CD4-positive, alpha-beta T cell treated with Interferon alpha-2 for 1 hour (primary cell): ENCODE measurements at regions not wholly inside any gene's neighbourhood (a gene's known extent, or its start where the extent isn't known, plus 50 kb on each side); places are given as distances from the start of the nearest gene placed in this dataset.

Experiments used
- DNase-seq, 2 donors: peaks; one replicate each; pipeline ENCODE4 v3.0.0-alpha.2; 2020 to 2022

DNA sequence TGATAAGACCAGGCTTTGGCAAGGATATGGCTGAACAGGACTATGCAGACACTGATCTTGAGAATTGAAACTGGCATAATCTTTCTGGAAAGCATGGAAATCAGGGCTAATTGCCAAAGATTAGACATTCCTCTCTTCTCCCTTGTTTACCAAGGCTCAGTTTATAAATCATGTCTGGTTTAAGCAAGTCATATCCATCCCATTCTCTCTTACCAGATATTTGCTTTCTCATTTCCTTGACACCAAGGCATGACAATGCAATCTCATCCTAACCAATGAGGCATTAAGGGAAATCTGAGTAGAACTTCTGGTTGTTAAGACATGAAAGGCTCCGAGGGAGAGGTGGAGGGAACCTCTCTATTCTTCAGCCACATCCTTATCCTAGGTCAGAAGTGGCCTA is 110.3 kb upstream of the CEP85L start:
- no peak for DNase-seq

DNA sequence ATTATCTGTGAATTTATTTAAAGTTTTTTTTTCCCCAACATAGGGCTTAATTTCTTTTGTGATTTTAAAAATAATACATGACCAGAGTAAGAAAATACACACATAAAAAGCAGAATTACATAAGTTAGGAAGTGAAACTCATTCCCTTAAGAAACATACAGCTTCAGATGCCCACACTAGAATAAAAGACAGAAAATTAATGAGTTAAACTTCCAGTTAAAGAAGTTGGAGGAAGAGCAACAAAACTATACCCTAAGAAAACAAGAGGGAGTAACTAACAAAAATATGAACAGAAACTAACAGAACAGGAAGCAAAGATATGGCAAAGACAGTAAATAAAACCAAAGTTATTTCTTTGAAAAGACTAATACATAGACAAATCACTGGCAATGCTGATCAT is 107.6 kb upstream of the CEP85L start:
- no peak for DNase-seq

DNA sequence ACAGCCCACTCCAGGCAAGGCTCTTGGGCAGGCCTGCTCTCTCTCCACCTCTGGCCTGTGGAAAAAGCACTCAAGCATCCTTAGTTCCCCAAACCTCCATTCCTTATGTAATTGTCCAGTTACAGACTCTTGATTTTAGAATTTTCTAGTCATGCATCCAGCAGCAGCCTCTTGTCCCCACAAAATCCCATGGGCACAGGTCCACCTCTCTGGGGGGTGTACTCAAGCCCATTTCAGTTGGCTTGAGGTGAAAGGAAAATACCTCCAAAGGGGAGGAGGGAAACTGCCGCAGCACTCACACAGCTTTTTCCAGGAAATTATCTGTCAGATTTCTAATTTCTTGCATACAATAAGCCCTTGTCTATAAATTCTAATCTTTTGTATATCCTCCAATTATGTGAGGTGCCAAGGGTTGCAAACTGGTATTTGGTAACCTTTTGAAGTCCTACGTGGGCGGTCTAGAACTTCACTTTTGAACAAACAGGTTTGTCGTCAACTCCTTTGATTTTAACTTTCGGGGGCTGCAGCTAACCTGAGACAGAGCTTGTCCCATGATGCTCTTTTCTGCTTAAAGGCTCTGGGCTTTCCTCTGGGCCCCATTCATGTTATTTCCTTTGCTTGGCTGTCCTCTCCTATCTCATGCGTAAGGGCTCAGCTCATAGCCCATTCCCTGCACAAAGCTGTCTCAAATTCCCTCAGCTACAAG is 104.7 kb upstream of the CEP85L start:
- DNase-seq = peak in 1 of 2 donors; percentile 5

- no peak for DNase-seq
Observed at GRCh38 chr6:118752803-118753202, 101.4 kb upstream of the CEP85L start.

DNA sequence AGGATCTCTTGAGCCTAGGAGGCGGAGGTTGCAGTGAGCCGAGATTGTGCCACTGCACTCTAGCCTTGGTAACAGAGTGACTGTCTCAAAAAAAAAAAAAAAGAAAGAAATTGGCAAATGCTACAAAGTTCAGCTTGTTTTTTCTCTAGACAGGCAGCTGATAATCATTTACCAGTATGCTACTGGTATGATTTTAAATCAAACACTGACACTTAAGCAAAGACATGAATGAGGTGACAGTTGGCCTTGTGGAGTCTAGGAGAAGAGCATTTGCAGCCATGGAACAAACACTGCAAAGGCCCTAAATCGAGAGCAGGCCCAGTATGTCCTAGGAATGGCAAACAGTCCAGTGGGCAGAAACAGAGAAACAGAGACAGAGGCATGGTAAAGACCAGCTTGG is 99.7 kb upstream of the CEP85L start:
- DNase-seq = no peak

DNA sequence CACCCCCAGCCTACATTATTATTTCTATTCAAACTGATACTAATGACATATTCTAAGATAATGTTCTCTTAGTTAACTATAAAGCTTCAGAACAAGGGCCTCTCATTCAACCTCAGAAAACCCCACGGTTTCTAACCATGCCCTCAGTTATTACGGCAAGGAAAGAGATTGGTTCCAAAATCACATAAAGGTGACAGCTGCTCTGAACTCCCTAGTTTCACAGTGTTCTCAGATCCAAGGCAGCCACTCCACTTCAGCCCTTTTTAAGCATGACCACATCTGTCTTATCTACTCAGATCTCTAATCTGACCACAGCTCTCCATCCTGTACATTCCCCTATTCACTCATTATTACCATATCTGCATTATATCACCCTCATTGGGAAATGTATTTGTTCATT is 98.8 kb upstream of the CEP85L start:
- no peak for DNase-seq

DNA sequence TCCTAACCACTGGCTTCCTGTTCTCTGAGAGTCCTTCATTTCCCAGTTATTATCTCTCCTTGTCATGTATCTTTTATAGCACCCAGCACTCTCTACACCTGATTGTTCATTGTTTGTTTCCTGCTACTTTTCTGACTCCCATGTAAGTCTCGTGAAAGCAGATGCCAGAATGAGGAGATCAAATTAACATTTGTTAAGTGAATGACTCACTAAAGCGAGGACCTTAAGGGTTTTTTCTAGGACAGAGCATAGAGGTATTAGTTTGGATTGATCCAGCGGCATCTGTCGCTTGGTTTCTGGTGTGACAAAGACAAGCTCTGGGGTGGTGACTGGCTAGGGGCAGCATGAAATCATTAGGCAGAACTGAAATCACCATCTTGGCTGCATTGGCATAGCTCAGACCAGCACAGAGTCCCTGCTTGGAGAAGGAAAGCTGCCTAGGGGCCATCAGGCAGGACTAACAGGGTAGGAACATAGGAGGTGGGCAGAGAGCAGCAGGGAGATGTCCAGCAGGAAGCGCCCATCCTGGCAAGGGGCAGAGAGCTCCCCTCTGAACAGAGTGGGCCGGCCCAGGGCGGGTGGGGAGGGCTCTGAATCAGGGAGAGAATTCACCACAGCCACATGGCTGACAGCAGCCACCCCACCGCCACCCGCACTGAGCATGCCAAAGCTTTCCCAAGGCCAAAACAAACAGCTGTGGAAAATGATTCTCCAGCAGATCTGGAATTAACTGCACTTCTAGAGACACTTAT is 97.1 kb upstream of the CEP85L start:
- no peak for DNase-seq

- no peak for DNase-seq
Observed at GRCh38 chr6:118746825-118747174, 95.4 kb upstream of the CEP85L start.

GRCh38 chr6:118746145-118746824 is 94.9 kb upstream of the CEP85L start:
- DNase-seq = peak in 1 of 2 donors; percentile 22

- no peak for DNase-seq
Observed at GRCh38 chr6:118745156-118745555, 93.8 kb upstream of the CEP85L start.

DNA sequence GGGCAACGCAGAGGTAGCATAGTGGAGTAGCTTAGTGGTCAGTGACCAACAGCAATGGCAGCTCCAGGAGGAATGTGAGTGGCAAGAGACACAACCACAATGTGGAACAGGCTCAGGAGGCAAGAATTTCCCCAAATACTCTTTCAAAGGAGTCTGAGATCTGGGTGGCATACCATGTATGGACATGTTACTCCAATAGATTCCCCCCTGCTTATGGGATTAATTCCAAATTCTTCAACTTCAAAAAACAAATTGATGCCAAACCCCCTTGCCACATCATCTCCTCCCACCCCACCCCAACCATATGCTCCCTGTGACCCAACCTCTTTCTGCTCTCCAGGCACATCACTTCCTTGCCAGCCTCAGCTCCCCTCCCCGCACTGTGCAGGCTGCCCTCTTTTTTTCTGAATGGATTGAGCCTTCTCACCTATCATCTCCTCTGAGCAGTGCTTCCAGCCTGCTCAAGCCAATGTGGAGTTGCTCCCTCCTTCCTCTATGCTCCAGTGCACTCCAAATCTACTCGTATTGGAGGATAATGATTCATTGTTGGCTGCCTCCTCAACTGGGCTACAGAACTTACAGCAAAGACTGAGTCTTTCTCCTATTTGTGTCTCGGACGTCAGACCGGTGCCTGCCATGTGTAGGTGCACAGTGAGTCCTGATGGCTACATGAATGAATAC is 93.0 kb upstream of the CEP85L start:
- DNase-seq = no peak

DNA sequence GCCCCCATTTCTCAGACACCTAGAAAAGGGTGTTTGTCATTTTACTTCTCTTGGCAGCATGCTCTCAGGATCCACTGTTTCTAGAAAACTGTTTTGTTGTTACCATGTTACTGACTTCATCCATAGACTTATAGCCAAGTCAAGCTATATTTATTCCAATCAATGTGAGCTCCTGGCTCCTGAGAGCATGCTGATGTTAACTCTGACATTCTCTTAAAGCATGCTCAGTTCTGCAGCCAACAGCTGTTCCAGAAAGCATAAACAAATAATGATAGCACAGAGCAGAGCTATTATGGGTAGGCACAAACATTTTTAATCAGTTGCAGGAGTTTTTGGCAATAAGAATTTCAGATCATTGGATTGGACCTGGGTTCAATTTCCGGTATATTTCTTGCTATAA is 92.4 kb upstream of the CEP85L start:
- no peak for DNase-seq

DNA sequence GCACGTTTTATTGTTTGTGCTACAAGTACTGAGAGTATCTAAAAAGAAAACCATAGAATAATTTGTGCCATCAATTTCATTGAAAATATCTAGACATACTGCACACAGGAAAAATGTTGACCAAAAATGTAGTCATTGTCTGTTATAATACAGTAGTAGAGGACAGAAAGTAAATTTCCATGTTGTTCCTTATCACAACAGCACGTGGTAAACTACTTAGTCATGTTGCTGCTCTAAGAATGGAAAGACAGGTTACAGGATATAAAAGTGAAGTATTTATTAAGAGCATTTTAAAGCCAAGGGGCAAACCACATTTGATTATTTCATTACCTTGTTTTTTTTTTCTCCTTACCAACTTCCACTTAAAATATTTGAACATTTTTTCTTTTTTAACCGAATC is 89.0 kb upstream of the CEP85L start:
- no peak for DNase-seq

GRCh38 chr6:118739696-118740353 is 88.4 kb upstream of the CEP85L start:
- DNase-seq = no peak

GRCh38 chr6:118736440-118736839 is 85.0 kb upstream of the CEP85L start:
- DNase-seq = no peak

GRCh38 chr6:118735320-118735719 is 83.9 kb upstream of the CEP85L start:
- DNase-seq = peak in 1 of 2 donors; percentile 37

- DNase-seq = peak; percentile 59 to 63
Observed at GRCh38 chr6:118725944-118726343, 74.6 kb upstream of the CEP85L start.

GRCh38 chr6:118724211-118724610 is 72.8 kb upstream of the CEP85L start:
- no peak for DNase-seq

DNA sequence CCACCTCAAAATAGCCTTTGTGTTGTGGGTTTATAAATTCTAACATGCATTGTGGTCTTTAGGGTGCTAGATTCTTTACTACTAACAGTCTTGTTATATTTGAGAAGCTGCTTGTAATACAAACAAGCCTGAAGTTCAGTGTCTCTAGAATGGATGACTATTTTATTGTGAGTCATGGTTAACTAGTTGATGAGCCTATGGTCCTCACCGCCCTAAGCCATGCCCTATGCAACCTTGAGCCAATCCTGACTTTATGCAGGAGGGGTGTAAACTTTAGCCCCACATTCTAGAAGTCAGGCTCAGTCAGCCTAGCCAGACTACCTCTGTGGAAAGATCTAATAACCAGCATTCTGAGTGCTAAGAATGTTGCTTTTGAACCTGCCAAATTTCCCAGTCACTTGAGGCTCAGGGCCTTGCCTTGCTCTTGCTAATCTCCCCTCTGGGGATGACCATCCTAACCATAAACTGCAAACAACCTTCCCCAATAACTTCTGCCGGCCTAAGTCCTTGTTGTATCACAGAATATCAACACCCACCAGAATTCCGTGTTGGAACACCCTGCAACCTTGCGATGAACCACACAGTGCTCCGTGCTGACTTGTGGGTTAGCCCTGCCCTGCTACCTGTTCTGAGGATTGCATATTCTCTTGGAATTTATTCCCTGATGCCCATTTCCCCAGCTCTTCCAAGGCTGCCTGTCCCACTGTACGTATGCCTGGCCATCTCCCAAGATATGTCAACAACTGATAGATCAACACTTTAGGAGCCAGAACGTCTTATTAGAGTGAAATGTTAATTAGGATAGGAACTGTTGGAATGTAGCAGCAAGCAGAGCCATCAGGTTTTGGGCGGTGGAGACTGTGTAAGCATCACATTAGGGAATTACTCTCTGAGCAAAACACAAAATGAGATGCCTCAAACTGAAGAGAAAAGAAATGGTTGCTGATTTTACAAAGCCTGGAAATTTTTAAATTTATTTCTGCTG is 71.7 kb upstream of the CEP85L start:
- DNase-seq = no peak

DNA sequence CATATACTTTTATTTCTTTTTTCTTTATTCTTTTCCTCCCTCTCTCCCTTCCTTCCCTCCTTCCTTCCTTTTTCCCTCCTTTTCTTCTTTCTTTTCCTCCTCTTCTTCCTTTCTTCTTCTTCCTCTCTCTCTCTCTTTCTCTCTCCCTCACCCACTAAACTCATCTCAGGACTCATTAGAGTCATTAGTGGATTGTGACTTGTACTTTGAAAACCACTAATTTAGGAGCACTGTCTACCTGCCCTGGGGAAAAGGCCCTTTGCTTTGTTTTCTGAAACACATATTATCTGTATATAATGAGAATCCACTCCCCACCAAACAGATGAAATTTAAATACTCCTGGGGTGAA is 68.7 kb upstream of the CEP85L start:
- DNase-seq = no peak

GRCh38 chr6:118719351-118720124 is 68.1 kb upstream of the CEP85L start:
- peak; percentile 17 to 43 for DNase-seq
